Activated naive CD4-positive, alpha-beta T cell (primary cell): ENCODE measurements at regions not wholly inside any gene's neighbourhood (a gene's known extent, or its start where the extent isn't known, plus 50 kb on each side); places are given as distances from the start of the nearest gene placed in this dataset.

Experiments used
- DNase-seq, 4 experiments: peaks; one replicate each; lab custom pipeline; 2025; lab: John Stamatoyannopoulos, UW

- DNase-seq: no peak
These were observed 98.6 kb downstream of the FHDC1 start for GRCh38 chr4:153034681-153035080.

GRCh38 chr4:153036931-153037482, 100.9 kb downstream of the FHDC1 start:
- DNase-seq: no peak

- DNase-seq: no peak
These were observed 102.6 kb downstream of the FHDC1 start for GRCh38 chr4:153038623-153039311.

- no peak for DNase-seq
These were observed 103.5 kb downstream of the FHDC1 start for GRCh38 chr4:153039542-153040185.

GRCh38 chr4:153040677-153041076, 104.6 kb downstream of the FHDC1 start:
- no peak for DNase-seq

GRCh38 chr4:153044036-153044435, 107.9 kb downstream of the FHDC1 start:
- DNase-seq: no peak

GRCh38 chr4:153045111-153045982, 109.2 kb downstream of the FHDC1 start:
- DNase-seq: no peak

GRCh38 chr4:153058671-153059060, 122.5 kb downstream of the FHDC1 start:
- DNase-seq: no peak

- no peak for DNase-seq
These were observed 124.1 kb downstream of the FHDC1 start for GRCh38 chr4:153060196-153060595.

GRCh38 chr4:153061971-153062370, 125.8 kb downstream of the FHDC1 start:
- DNase-seq: no peak

- DNase-seq: no peak
These were observed 126.6 kb downstream of the FHDC1 start for GRCh38 chr4:153062652-153063168.

GRCh38 chr4:153063490-153063889, 127.4 kb downstream of the FHDC1 start:
- DNase-seq: no peak

- no peak for DNase-seq
These were observed 128.4 kb downstream of the FHDC1 start for GRCh38 chr4:153064571-153064970.

- DNase-seq: no peak
These were observed 129.2 kb downstream of the FHDC1 start for GRCh38 chr4:153065276-153065675.

- no peak for DNase-seq
These were observed 131.3 kb downstream of the FHDC1 start for GRCh38 chr4:153067376-153067775.

GRCh38 chr4:153068751-153069150, 132.6 kb downstream of the FHDC1 start:
- no peak for DNase-seq

GRCh38 chr4:153071958-153072598, 132.2 kb upstream of the TRIM2 start:
- DNase-seq: no peak

- no peak for DNase-seq
These were observed 131.6 kb upstream of the TRIM2 start for GRCh38 chr4:153072661-153073060.

- no peak for DNase-seq
These were observed 129.8 kb upstream of the TRIM2 start for GRCh38 chr4:153074486-153074885.

- no peak for DNase-seq
These were observed 129.2 kb upstream of the TRIM2 start for GRCh38 chr4:153074936-153075630.

- DNase-seq: no peak
These were observed 128.3 kb upstream of the TRIM2 start for GRCh38 chr4:153075836-153076518.
